HEK293 (cell line): ENCODE measurements at regions not wholly inside any gene's neighbourhood (a gene's known extent, or its start where the extent isn't known, plus 50 kb on each side); places are given as distances from the start of the nearest gene placed in this dataset.
"Not testable (repeated sequence)": the region's sequence is repeated elsewhere in the genome, so short reads cannot be mapped to it uniquely, and the experiment has no call there.

Experiments used
- CTCF ChIA-PET: fragments of 350-600 bp; formaldehyde crosslinking; extraction: SDS; loops from one replicate; lab custom pipeline; 2021; ENCODE audit warnings: antibody characterized with exemption; lab: Yijun Ruan, JAX
- POLR2A ChIA-PET: fragments of 300-600 bp; formaldehyde crosslinking; extraction: SDS; loops from one replicate; lab custom pipeline; 2020; ENCODE audit warnings: antibody characterized with exemption, inconsistent platforms; lab: Yijun Ruan, JAX
- H3K27ac ChIP-seq: fragments of 200-500 bp; sonication (Bioruptor generic); 2 replicates; pipeline ENCODE4 v1.5.1; 2014; ENCODE audit warnings: low read depth, low read length, control low read depth, inconsistent platforms; ENCODE audit errors: extremely low read depth
- H3K36me3 ChIP-seq, 2 experiments: fragments of 200-500 bp in 1 of 2; sonication (Bioruptor generic) in 1 of 2; 1 replicate in 1 of 2; 2 replicates in 1 of 2; pipeline ENCODE4 v1.5.1; 2014 to 2017; ENCODE audit warnings: inconsistent platforms in 2 of 2, low read length in 2 of 2; ENCODE audit not compliant: control insufficient read depth in 2 of 2, insufficient read depth in 1 of 2
- H3K4me1 ChIP-seq: fragments of 200-500 bp; sonication (Bioruptor generic); 2 replicates; pipeline ENCODE4 v1.5.1; 2014; ENCODE audit warnings: mild to moderate bottlenecking, low read length, inconsistent platforms; ENCODE audit not compliant: control insufficient read depth, insufficient read depth
- H3K4me3 ChIP-seq: 2 replicates; pipeline ENCODE4 v1.5.1; 2011; ENCODE audit warnings: low read depth, mild to moderate bottlenecking, control low read depth, low read length, moderate library complexity
- H3K9me3 ChIP-seq: fragments of 200-500 bp; sonication (Bioruptor generic); 2 replicates; pipeline ENCODE4 v1.5.1; 2014; ENCODE audit warnings: low read depth, low read length, inconsistent platforms; ENCODE audit not compliant: control insufficient read depth, insufficient read depth
- ATF2 ChIP-seq: fragments of 450-650 bp; formaldehyde crosslinking; IDR thresholded peaks from 2 replicates; pipeline ENCODE4 v1.5.1; 2016; ENCODE audit warnings: missing biosample characterization, missing genetic modification characterization, low read depth
- FEZF1 ChIP-seq: fragments of 450-650 bp; formaldehyde crosslinking; IDR thresholded peaks from 2 replicates; pipeline ENCODE4 v1.5.1; 2016; ENCODE audit warnings: missing biosample characterization, missing genetic modification characterization
- GLI2 ChIP-seq: fragments of 450-650 bp; formaldehyde crosslinking; IDR thresholded peaks from 2 replicates; pipeline ENCODE4; 2017; ENCODE audit warnings: missing biosample characterization, missing genetic modification characterization, low read depth, borderline replicate concordance
- PATZ1 ChIP-seq: fragments of 450-650 bp; formaldehyde crosslinking; IDR thresholded peaks from 2 replicates; pipeline ENCODE4 v1.5.1; 2016; ENCODE audit warnings: missing biosample characterization, missing genetic modification characterization
- RBAK ChIP-seq: fragments of 450-650 bp; formaldehyde crosslinking; IDR thresholded peaks from 2 replicates; pipeline ENCODE4 v1.5.1; 2016; ENCODE audit warnings: missing biosample characterization, missing genetic modification characterization
- ZIC2 ChIP-seq: fragments of 450-650 bp; formaldehyde crosslinking; IDR thresholded peaks from 2 replicates; pipeline ENCODE4 v1.5.1; 2016; ENCODE audit warnings: missing biosample characterization, missing genetic modification characterization
- ZNF2 ChIP-seq: fragments of 450-650 bp; formaldehyde crosslinking; IDR thresholded peaks from 2 replicates; pipeline ENCODE4 v1.5.1; 2016; ENCODE audit warnings: missing biosample characterization, missing genetic modification characterization
- ZNF239 ChIP-seq: fragments of 450-650 bp; formaldehyde crosslinking; IDR thresholded peaks from 2 replicates; pipeline ENCODE4 v1.5.1; 2016; ENCODE audit warnings: missing biosample characterization, missing genetic modification characterization
- ZNF335 ChIP-seq: fragments of 450-650 bp; formaldehyde crosslinking; conservative IDR thresholded peaks from 2 replicates; pipeline ENCODE4 v1.5.1; 2016; ENCODE audit warnings: missing biosample characterization, missing genetic modification characterization
- ZNF518A ChIP-seq: fragments of 450-650 bp; formaldehyde crosslinking; conservative IDR thresholded peaks from 2 replicates; pipeline ENCODE4 v1.5.1; 2016; ENCODE audit warnings: low read depth, missing biosample characterization, missing genetic modification characterization
- ZNF558 ChIP-seq: fragments of 450-650 bp; formaldehyde crosslinking; IDR thresholded peaks from 2 replicates; pipeline ENCODE4 v1.5.1; 2016; ENCODE audit warnings: missing biosample characterization, missing genetic modification characterization
- ZNF561 ChIP-seq: fragments of 450-650 bp; IDR thresholded peaks from 2 replicates; pipeline ENCODE4 v1.5.1; 2018; ENCODE audit warnings: missing biosample characterization, missing genetic modification characterization, borderline replicate concordance
- ZNF621 ChIP-seq: fragments of 450-650 bp; formaldehyde crosslinking; IDR thresholded peaks from 2 replicates; pipeline ENCODE4 v1.5.1; 2017; ENCODE audit warnings: missing biosample characterization, missing genetic modification characterization
- ZNF658 ChIP-seq: fragments of 450-650 bp; formaldehyde crosslinking; IDR thresholded peaks from 2 replicates; pipeline ENCODE4; 2016; ENCODE audit warnings: missing biosample characterization, missing genetic modification characterization
- ZNF747 ChIP-seq: fragments of 450-650 bp; formaldehyde crosslinking; IDR thresholded peaks from 2 replicates; pipeline ENCODE4 v1.5.1; 2016; ENCODE audit warnings: missing biosample characterization, missing genetic modification characterization
- TF ChIP-seq, protein P1 (sequence below): fragments of 450-650 bp; formaldehyde crosslinking; IDR thresholded peaks from 2 replicates; pipeline ENCODE4 v1.5.1; 2016; ENCODE audit warnings: missing biosample characterization, missing genetic modification characterization
- TF ChIP-seq, protein P2 (sequence below): fragments of 450-650 bp; formaldehyde crosslinking; IDR thresholded peaks from 2 replicates; pipeline ENCODE4 v1.5.1; 2016; ENCODE audit warnings: missing biosample characterization, missing genetic modification characterization

DNA sequence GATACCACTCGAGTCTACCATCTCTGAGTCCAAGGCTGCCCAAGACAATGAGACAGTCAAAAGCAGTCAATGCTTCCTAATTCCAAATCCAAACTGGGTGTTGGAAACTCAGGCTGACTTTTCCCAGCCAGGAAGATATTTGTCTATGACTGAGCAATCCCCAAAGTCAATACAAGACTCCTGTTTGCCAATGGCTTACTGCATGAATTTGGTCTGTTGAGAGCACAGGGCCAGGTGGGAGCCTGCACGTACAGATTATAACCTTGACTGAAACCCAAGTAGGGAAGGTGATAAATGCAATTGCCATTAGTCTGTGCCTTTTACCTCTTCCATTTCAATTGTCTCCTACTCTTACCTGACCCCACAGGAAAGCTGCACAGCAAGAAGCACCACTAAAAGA, 72.6 kb upstream of the PPARGC1A start:
- Histone ChIP-seq H3K36me3 (no peaks in the 10 kb centered on the region), H3K9me3 (no peaks in the 10 kb centered on the region), H3K4me1 (no peaks in the 10 kb centered on the region), H3K4me3 (no peak overlapping the region), H3K27ac (no peak overlapping the region)
- TF ChIP-seq ATF2 (tag by site-specific recombination), result no peak
- no peak for TF ChIP-seq ZNF2 (tag by site-specific recombination)
- TF ChIP-seq, protein P1, sequence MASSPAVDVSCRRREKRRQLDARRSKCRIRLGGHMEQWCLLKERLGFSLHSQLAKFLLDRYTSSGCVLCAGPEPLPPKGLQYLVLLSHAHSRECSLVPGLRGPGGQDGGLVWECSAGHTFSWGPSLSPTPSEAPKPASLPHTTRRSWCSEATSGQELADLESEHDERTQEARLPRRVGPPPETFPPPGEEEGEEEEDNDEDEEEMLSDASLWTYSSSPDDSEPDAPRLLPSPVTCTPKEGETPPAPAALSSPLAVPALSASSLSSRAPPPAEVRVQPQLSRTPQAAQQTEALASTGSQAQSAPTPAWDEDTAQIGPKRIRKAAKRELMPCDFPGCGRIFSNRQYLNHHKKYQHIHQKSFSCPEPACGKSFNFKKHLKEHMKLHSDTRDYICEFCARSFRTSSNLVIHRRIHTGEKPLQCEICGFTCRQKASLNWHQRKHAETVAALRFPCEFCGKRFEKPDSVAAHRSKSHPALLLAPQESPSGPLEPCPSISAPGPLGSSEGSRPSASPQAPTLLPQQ, result no peak
- TF ChIP-seq PATZ1, result no peak
- no peak for TF ChIP-seq ZNF239
- TF ChIP-seq, protein P2, sequence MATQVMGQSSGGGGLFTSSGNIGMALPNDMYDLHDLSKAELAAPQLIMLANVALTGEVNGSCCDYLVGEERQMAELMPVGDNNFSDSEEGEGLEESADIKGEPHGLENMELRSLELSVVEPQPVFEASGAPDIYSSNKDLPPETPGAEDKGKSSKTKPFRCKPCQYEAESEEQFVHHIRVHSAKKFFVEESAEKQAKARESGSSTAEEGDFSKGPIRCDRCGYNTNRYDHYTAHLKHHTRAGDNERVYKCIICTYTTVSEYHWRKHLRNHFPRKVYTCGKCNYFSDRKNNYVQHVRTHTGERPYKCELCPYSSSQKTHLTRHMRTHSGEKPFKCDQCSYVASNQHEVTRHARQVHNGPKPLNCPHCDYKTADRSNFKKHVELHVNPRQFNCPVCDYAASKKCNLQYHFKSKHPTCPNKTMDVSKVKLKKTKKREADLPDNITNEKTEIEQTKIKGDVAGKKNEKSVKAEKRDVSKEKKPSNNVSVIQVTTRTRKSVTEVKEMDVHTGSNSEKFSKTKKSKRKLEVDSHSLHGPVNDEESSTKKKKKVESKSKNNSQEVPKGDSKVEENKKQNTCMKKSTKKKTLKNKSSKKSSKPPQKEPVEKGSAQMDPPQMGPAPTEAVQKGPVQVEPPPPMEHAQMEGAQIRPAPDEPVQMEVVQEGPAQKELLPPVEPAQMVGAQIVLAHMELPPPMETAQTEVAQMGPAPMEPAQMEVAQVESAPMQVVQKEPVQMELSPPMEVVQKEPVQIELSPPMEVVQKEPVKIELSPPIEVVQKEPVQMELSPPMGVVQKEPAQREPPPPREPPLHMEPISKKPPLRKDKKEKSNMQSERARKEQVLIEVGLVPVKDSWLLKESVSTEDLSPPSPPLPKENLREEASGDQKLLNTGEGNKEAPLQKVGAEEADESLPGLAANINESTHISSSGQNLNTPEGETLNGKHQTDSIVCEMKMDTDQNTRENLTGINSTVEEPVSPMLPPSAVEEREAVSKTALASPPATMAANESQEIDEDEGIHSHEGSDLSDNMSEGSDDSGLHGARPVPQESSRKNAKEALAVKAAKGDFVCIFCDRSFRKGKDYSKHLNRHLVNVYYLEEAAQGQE (tag by site-specific recombination), result no peak
- no peak for TF ChIP-seq ZNF561 (tag by site-specific recombination)
- TF ChIP-seq ZNF558, result no peak
- no peak for TF ChIP-seq ZNF747 (tag by site-specific recombination)
- ChIA-PET POLR2A (no interaction called here), CTCF (no interaction called here)

DNA sequence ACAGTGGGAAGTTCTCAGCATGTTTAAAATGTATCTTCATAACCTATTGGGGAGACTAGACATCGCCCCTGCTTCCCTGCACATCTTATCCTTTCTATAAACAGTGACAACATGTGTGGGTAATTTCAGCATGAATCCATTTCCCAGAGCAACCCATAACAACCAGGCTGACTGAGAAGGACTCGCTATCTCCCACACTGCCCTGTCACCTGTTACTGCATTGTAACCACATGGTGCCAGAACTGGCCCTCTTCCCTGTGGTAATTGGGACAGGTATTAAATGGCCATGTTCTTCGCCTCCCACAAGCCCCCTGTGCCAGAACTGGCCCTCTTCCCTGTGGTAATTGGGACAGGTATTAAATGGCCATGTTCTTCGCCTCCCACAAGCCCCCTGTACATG, 71.5 kb upstream of the PPARGC1A start:
- H3K4me1 ChIP-seq, POLR2A ChIA-PET, H3K27ac ChIP-seq, H3K9me3 ChIP-seq, H3K4me3 ChIP-seq, CTCF ChIA-PET, H3K36me3 ChIP-seq: not testable (repeated sequence)

DNA sequence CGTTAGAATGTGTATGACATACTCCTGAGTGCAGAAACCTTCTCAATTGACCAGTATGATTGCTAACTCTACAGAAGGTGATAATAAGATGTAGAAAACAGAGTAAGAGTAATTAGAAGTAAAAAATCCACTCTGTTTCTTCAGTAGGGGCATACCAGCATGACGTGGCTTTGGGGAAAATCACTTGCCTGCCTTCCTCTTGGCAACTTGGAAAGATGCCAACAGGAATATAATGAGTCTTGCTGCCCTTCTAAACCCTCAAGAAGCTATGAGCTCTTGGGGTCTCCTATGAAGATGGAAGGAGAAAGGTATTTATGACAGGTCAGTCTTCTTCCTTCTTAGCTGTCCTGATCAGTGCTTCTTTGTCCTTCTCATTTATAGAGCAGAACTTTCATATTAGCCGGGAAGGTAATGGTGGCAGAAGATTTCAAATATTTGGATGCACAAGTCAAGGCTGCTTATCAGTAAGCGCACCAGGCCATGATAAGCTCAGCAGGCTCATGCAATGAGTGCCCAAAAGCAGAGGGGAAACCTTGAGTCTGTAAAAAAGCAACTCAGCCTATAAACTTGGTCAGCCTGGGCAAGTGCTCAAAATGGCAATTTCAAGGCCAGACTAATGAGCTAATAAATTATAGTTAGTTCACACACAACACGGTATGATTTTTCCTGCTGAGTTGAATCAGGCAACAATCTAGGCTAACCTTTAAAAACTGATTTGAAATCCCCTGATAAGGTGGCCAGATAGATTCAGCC, 69.7 kb upstream of the PPARGC1A start:
- Histone ChIP-seq H3K9me3 (no peaks in the 10 kb centered on the region), H3K4me1 (no peaks in the 10 kb centered on the region), H3K36me3 (no peaks in the 10 kb centered on the region), H3K27ac (no peak overlapping the region), H3K4me3 (no peak overlapping the region)
- CTCF ChIA-PET, result interaction anchor here (0.6 kb wide), 1 partner anchor 21 kb away, joined by 3 read pairs; no protein-coding TSS in a partner anchor
- POLR2A ChIA-PET, result no interaction called here
- TF ChIP-seq ZNF518A (tag by site-specific recombination), result no peak
- peak; percentile 55 for TF ChIP-seq ZIC2 (tag by site-specific recombination)
- TF ChIP-seq ZNF558, result no peak
- peak; percentile 41; the same call in 1 of the 2 replicates for TF ChIP-seq FEZF1 (tag by site-specific recombination)
- no peak for TF ChIP-seq ZNF658 (tag by site-specific recombination)
- TF ChIP-seq RBAK (tag by site-specific recombination), result no peak
- peak; percentile 26; the same call in 1 of the 2 replicates for TF ChIP-seq ZNF335 (tag by site-specific recombination)
- no peak for TF ChIP-seq GLI2
- no peak for TF ChIP-seq ZNF621 (tag by site-specific recombination)
